GM18520 (cell line): ENCODE measurements at regions not wholly inside any gene's neighbourhood (a gene's known extent, or its start where the extent isn't known, plus 50 kb on each side); places are given as distances from the start of the nearest gene placed in this dataset.

ENCODE experiments used
- ATAC-seq: cut with Tn5 transposase; IDR thresholded peaks from one replicate; pipeline ENCODE4 v1.9.1; 2021; ENCODE audit not compliant: unreplicated experiment

DNA sequence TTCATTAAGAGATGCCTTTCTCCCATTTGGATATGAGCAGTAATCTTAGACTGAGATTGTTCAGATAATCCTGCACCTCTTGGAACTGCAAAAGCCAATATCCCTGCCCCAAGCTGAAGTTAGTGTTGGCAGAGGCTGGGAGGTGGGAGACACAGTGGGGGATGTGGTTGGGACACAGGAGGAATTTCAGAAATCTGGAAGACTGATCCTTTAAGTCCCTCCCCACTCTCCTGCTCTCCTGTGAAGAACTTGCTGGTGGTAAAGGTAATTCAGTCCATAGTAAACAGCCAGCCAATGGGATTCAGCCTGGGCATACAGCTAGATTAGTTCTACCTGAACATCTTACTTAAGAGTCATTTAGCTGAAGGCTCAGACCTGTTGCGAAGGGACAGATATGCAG is 50.0 kb upstream of the TMEM178A start:
- ATAC-seq, result no peak
